GM19035 (cell line): ENCODE measurements at regions not wholly inside any gene's neighbourhood (a gene's known extent, or its start where the extent isn't known, plus 50 kb on each side); places are given as distances from the start of the nearest gene placed in this dataset.

Source experiments
- ATAC-seq: cut with Tn5 transposase; IDR thresholded peaks from one replicate; pipeline ENCODE4 v1.9.1; 2021; ENCODE audit not compliant: unreplicated experiment

GRCh38 chr5:74956278-74956677, 90.1 kb upstream of the FAM169A start:
- ATAC-seq: no peak

- no peak for ATAC-seq
Observed at GRCh38 chr5:74954919-74955318, 88.7 kb upstream of the FAM169A start.

- ATAC-seq: peak; percentile 85
Observed at GRCh38 chr5:74953937-74954720, 87.9 kb upstream of the FAM169A start.

GRCh38 chr5:74953554-74953936, 87.4 kb upstream of the FAM169A start:
- ATAC-seq: no peak

GRCh38 chr5:74952406-74952805, 86.2 kb upstream of the FAM169A start:
- no peak for ATAC-seq

GRCh38 chr5:74951865-74952264, 85.7 kb upstream of the FAM169A start:
- no peak for ATAC-seq

GRCh38 chr5:74950836-74951515, 84.8 kb upstream of the FAM169A start:
- ATAC-seq: no peak

- ATAC-seq: no peak
Observed at GRCh38 chr5:74949976-74950375, 83.8 kb upstream of the FAM169A start.

GRCh38 chr5:74948031-74948546, 81.9 kb upstream of the FAM169A start:
- no peak for ATAC-seq

GRCh38 chr5:74946471-74946870, 80.3 kb upstream of the FAM169A start:
- ATAC-seq: no peak

- ATAC-seq: peak; percentile 86
Observed at GRCh38 chr5:74945561-74946165, 79.5 kb upstream of the FAM169A start.

GRCh38 chr5:74943905-74944304, 77.7 kb upstream of the FAM169A start:
- ATAC-seq: no peak

GRCh38 chr5:74942622-74943286, 76.6 kb upstream of the FAM169A start:
- ATAC-seq: no peak

- ATAC-seq: no peak
Observed at GRCh38 chr5:74940782-74941353, 74.7 kb upstream of the FAM169A start.

- ATAC-seq: no peak
Observed at GRCh38 chr5:74938250-74938933, 72.2 kb upstream of the FAM169A start.

GRCh38 chr5:74935752-74936091, 69.5 kb upstream of the FAM169A start:
- no peak for ATAC-seq

- ATAC-seq: no peak
Observed at GRCh38 chr5:74934949-74935751, 69.0 kb upstream of the FAM169A start.

GRCh38 chr5:74927336-74927735, 61.1 kb upstream of the FAM169A start:
- ATAC-seq: no peak

GRCh38 chr5:74919487-74919886, 53.3 kb upstream of the FAM169A start:
- no peak for ATAC-seq

- ATAC-seq: no peak
Observed at GRCh38 chr5:74919041-74919440, 52.9 kb upstream of the FAM169A start.
